GM21367 (cell line): ENCODE measurements at regions not wholly inside any gene's neighbourhood (a gene's known extent, or its start where the extent isn't known, plus 50 kb on each side); places are given as distances from the start of the nearest gene placed in this dataset.
"Not testable (repeated sequence)": the region's sequence is repeated elsewhere in the genome, so short reads cannot be mapped to it uniquely, and the experiment has no call there.

ENCODE experiments used
- ATAC-seq: cut with Tn5 transposase; IDR thresholded peaks from one replicate; pipeline ENCODE4 v1.9.1; 2021; ENCODE audit not compliant: unreplicated experiment

DNA sequence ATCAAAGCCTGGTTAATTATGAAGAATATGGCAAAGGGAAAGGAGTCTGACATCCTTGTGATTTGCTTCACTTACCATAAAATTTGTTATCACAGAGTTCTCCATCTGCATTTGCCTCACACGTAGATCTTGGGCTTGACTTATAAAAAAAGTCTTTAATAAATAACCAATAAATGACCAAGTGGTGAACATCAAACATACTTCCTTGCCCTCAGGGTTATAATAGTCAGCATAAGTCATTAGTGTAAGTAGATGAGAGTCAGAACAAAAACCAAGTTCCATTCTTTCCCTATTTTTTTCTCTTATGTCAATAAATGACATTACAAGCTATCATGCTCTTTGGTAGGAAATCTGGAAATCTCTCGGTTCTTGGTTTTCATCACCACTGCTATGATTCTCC is 635.4 kb upstream of the ATXN7L3B start:
- no peak for ATAC-seq

- no peak for ATAC-seq
These were observed 630.9 kb upstream of the ATXN7L3B start for GRCh38 chr12:73906757-73907156.

GRCh38 chr12:73935817-73936216 is 601.8 kb upstream of the ATXN7L3B start:
- no peak for ATAC-seq

GRCh38 chr12:73947326-73948026 is 590.2 kb upstream of the ATXN7L3B start:
- no peak for ATAC-seq

- ATAC-seq, result no peak
These were observed 587.1 kb upstream of the ATXN7L3B start for GRCh38 chr12:73950507-73950906.

- no peak for ATAC-seq
These were observed 585.5 kb upstream of the ATXN7L3B start for GRCh38 chr12:73951956-73952703.

- ATAC-seq, result no peak
These were observed 573.0 kb upstream of the ATXN7L3B start for GRCh38 chr12:73964641-73965040.

GRCh38 chr12:73973486-73973885 is 564.1 kb upstream of the ATXN7L3B start:
- ATAC-seq, result no peak

- ATAC-seq, result no peak
These were observed 553.1 kb upstream of the ATXN7L3B start for GRCh38 chr12:73984552-73984951.

DNA sequence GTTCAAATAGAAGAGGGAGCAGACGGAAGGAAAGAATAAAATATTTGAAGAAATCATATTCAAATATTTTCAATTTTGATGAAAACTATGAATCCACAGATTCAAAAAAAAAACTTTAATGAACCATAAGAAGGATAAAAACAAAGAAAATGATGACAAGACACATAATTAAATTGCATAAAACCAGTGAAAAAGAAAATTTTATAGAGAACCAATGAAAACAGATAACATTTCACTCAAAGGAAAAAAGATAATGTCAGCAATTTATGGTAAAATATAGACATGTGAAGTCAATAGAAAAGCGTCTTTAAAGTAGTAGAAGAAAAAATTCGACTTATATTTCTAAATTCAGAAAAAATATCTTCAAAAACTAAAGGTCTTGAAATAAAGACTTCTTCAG is 546.5 kb upstream of the ATXN7L3B start:
- ATAC-seq, result no peak

DNA sequence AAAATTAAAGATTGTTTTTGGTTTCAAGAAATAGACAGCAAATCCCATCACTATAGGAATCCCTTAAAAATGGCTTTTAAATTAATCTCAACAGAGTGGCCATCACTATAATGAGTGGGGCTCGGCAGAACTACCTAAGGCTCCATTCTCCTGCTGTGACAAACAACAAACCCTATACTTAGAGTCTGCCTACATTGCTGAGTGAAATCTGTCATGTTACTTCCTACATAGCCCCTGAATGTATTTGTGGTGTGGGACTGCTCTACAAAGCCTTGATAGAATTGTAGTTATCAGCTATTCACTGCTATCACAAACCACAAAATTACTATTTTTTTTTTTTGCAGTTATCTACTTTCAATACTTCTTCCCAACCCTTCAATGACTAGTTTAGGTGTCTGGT is 538.7 kb upstream of the ATXN7L3B start:
- ATAC-seq, result no peak

GRCh38 chr12:74015118-74015517 is 522.5 kb upstream of the ATXN7L3B start:
- ATAC-seq, result no peak

GRCh38 chr12:74016324-74016723 is 521.3 kb upstream of the ATXN7L3B start:
- ATAC-seq, result not testable (repeated sequence)

- ATAC-seq, result no peak
These were observed 518.8 kb upstream of the ATXN7L3B start for GRCh38 chr12:74018849-74019248.

GRCh38 chr12:74021937-74022336 is 515.7 kb upstream of the ATXN7L3B start:
- ATAC-seq, result peak; percentile 99

DNA sequence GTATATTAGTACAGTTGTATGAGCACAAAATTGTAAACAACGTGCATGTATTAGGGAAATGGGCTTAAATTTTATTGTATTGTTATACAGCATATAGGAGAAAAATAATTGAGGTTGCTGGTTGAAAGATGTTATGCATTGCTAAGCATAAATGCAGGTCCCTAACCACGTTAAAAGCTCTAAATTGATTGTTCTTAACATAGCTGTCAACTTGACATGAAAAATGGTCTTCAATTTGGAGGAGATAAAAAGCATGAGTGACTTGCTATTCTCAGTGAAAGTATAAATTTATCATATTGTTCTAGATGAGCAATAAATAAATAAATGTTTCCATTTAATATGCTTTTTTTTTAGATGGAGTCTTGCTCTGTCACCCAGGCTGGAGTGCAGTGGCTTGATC is 506.6 kb upstream of the ATXN7L3B start:
- no peak for ATAC-seq

GRCh38 chr12:74033531-74033930 is 504.1 kb upstream of the ATXN7L3B start:
- no peak for ATAC-seq

DNA sequence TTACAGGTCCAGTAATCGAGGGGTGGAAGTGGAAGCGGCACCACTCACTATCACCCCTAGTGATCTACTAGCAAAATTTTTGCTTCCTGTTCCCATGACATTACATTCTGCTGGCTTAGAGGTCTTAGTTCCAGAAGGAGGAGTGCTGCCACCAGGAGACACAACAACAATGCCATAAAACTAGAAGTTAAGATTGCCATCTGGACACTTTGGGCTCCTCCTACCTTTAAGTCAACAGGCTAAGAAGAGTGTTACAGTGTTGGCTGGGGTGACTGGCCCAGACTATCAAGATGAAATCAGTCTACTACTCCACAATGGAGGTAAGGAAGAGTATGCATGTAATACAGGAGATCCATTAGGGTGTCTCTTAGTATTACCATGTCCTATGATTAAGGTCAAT is 498.5 kb upstream of the ATXN7L3B start:
- not testable (repeated sequence) for ATAC-seq

DNA sequence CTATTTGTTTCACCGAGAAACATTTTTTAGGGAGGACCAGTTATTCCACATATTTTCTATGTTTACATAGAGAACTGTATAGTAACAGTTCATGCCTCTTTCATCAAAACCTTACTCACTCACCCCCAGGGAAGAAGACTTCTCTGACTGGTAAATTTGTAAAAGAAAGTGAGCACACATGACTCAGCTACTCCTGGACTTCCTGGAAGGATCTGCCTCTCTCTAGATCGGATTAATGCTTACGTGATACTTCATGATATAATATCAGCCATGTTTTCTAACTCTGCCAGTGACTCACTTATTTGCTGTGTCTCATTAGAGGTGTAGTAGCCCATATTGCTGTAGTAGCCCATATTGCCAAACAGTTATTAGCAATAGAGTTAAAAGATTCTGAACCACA is 494.3 kb upstream of the ATXN7L3B start:
- no peak for ATAC-seq

DNA sequence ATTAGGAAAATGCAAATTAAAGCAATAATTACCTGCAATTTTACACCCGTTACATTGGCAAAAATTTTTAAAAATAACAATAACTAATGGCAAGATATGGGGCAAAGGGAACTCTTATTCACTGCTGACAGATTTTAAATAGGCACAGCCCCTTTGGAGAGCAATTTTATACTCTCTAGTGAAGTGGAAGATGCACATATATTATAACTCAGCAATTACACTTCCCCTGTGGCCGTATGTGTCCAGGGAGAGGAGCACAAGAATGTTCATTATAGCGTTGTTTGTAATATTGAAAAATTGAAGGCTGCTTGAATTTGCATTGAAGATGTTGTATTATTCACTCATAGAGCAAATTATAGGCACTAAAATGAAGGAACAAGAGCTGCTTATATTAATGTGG is 488.3 kb upstream of the ATXN7L3B start:
- ATAC-seq, result no peak

GRCh38 chr12:74051848-74052247 is 485.8 kb upstream of the ATXN7L3B start:
- ATAC-seq, result no peak

DNA sequence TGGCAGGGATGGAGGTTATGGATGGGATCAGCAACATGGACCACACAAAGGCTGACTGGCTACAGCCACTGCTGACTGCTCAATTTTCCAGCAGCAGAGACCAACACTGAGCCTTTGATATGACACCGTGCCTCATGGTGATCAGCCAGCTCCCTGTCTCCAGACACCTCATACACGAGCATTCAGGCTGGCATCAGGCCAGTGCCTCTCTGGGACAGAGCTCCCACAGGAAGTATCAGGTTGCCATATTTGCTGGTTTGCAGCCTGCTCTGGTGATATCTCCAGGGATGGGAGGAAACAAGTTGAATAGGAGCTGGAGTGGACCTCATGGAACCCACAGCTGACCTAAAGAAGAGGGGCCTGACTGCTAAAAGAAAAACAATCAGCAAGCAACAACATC is 471.2 kb upstream of the ATXN7L3B start:
- no peak for ATAC-seq

- ATAC-seq, result no peak
These were observed 466.5 kb upstream of the ATXN7L3B start for GRCh38 chr12:74071182-74071581.
